ENCODE measurements at regions not wholly inside any gene's neighbourhood (a gene's known extent, or its start where the extent isn't known, plus 50 kb on each side); places are given as distances from the start of the nearest gene placed in this dataset.

GRCh38 chr1:79852004-79852403, 845.5 kb upstream of the ADGRL4 start:
- DNase-seq (ENCODE audit: extremely low read depth, insufficient read length) = no peak
- Histone ChIP-seq H3K4me3 (replicated peaks; ENCODE audit: low read depth, low read length) (no peak overlapping the region), H3K27me3 (replicated peaks; ENCODE audit: control insufficient read depth, insufficient read depth, low read length) (no peaks in the 10 kb centered on the region), H3K36me3 (ENCODE audit: control insufficient read depth, insufficient read depth, low read length) (no peaks in the 10 kb centered on the region)
- TF ChIP-seq CTCF (IDR thresholded peaks at IDR 0.05; ENCODE audit: insufficient read depth, low read length, poor library complexity, severe bottlenecking) = no peak

GRCh38 chr1:79849388-79849787, 842.9 kb upstream of the ADGRL4 start:
- Histone ChIP-seq H3K36me3 (ENCODE audit: control insufficient read depth, insufficient read depth, low read length) (no peaks in the 10 kb centered on the region), H3K4me3 (replicated peaks; ENCODE audit: low read depth, low read length) (no peak overlapping the region), H3K27me3 (replicated peaks; ENCODE audit: control insufficient read depth, insufficient read depth, low read length) (no peaks in the 10 kb centered on the region)
- TF ChIP-seq CTCF (IDR thresholded peaks at IDR 0.05; ENCODE audit: insufficient read depth, low read length, poor library complexity, severe bottlenecking) = no peak
- no peak for DNase-seq (ENCODE audit: extremely low read depth, insufficient read length)

GRCh38 chr1:79848316-79848715, 841.8 kb upstream of the ADGRL4 start:
- TF ChIP-seq CTCF (IDR thresholded peaks at IDR 0.05; ENCODE audit: insufficient read depth, low read length, poor library complexity, severe bottlenecking) = no peak
- Histone ChIP-seq H3K36me3 (ENCODE audit: control insufficient read depth, insufficient read depth, low read length) (no peaks in the 10 kb centered on the region), H3K4me3 (replicated peaks; ENCODE audit: low read depth, low read length) (no peak overlapping the region), H3K27me3 (replicated peaks; ENCODE audit: control insufficient read depth, insufficient read depth, low read length) (no peaks in the 10 kb centered on the region)
- no peak for DNase-seq (ENCODE audit: extremely low read depth, insufficient read length)

- no peaks in the 10 kb centered on the region for H3K36me3 ChIP-seq (ENCODE audit: control insufficient read depth, insufficient read depth, low read length)
- no peak overlapping the region for H3K4me3 ChIP-seq (replicated peaks; ENCODE audit: low read depth, low read length)
- no peak for TF ChIP-seq CTCF (IDR thresholded peaks at IDR 0.05; ENCODE audit: insufficient read depth, low read length, poor library complexity, severe bottlenecking)
- DNase-seq (ENCODE audit: extremely low read depth, insufficient read length) = no peak
- no peaks in the 10 kb centered on the region for H3K27me3 ChIP-seq (replicated peaks; ENCODE audit: control insufficient read depth, insufficient read depth, low read length)
These were observed 841.2 kb upstream of the ADGRL4 start for GRCh38 chr1:79847700-79848099.

- DNase-seq (ENCODE audit: extremely low read depth, insufficient read length) = no peak
- Histone ChIP-seq H3K4me3 (replicated peaks; ENCODE audit: low read depth, low read length) (no peak overlapping the region), H3K36me3 (ENCODE audit: control insufficient read depth, insufficient read depth, low read length) (no peaks in the 10 kb centered on the region), H3K27me3 (replicated peaks; ENCODE audit: control insufficient read depth, insufficient read depth, low read length) (no peaks in the 10 kb centered on the region)
- TF ChIP-seq CTCF (IDR thresholded peaks at IDR 0.05; ENCODE audit: insufficient read depth, low read length, poor library complexity, severe bottlenecking) = no peak
These were observed 839.4 kb upstream of the ADGRL4 start for GRCh38 chr1:79845936-79846335.

- Histone ChIP-seq H3K27me3 (replicated peaks; ENCODE audit: control insufficient read depth, insufficient read depth, low read length) (no peaks in the 10 kb centered on the region), H3K36me3 (ENCODE audit: control insufficient read depth, insufficient read depth, low read length) (no peaks in the 10 kb centered on the region), H3K4me3 (replicated peaks; ENCODE audit: low read depth, low read length) (no peak overlapping the region)
- DNase-seq (ENCODE audit: extremely low read depth, insufficient read length) = no peak
- no peak for TF ChIP-seq CTCF (IDR thresholded peaks at IDR 0.05; ENCODE audit: insufficient read depth, low read length, poor library complexity, severe bottlenecking)
These were observed 836.3 kb upstream of the ADGRL4 start for GRCh38 chr1:79842811-79843210.

Data from GM06990 (cell line).